ENCODE measurements at regions not wholly inside any gene's neighbourhood (a gene's known extent, or its start where the extent isn't known, plus 50 kb on each side); places are given as distances from the start of the nearest gene placed in this dataset. TPM values are rescaled to one million over a fixed set of nuclear protein-coding genes. Genes with fewer than 3 reads are reported as not detected.

Small RNA genes lying in the stretch of these regions (small RNA-seq; reads per million reads assigned to genes)
- gene RF00156 (ENCODE audit: insufficient read depth) = not detected
